Muscle of leg (tissue), 3 donors: ENCODE measurements at regions not wholly inside any gene's neighbourhood (a gene's known extent, or its start where the extent isn't known, plus 50 kb on each side); places are given as distances from the start of the nearest gene placed in this dataset.
A peak's percentile ranks its signal among the peaks of the same experiment; 100 is the strongest.

ENCODE experiments used
- DNase-seq: peaks from one replicate; pipeline ENCODE4 v3.0.0; 2013
- H3K27ac ChIP-seq: one replicate; pipeline ENCODE4 v1.5.1; 2013; ENCODE audit warnings: mild to moderate bottlenecking, low read length, control low read depth
- H3K27me3 ChIP-seq: one replicate; pipeline ENCODE4 v1.6.1; 2013; ENCODE audit warnings: low read length; ENCODE audit not compliant: control insufficient read depth, insufficient read depth
- H3K36me3 ChIP-seq: one replicate; pipeline ENCODE4 v1.6.1; 2013; ENCODE audit warnings: low read length; ENCODE audit not compliant: control insufficient read depth, insufficient read depth
- H3K4me1 ChIP-seq: one replicate; pipeline ENCODE4 v1.6.1; 2013; ENCODE audit warnings: low read length; ENCODE audit not compliant: control insufficient read depth, insufficient read depth
- H3K4me3 ChIP-seq: one replicate; pipeline ENCODE4 v1.5.1; 2013; ENCODE audit warnings: low read length, control low read depth
- H3K9me3 ChIP-seq: replicated peaks from 2 replicates; pipeline ENCODE4 v1.6.1; 2013; ENCODE audit warnings: low read depth, low read length; ENCODE audit not compliant: control insufficient read depth
- WGBS: methylation state at CpG from one replicate; pipeline ENCODE4 v1.1.5; 2013; ENCODE audit warnings: missing lambda C conversion rate; ENCODE audit not compliant: insufficient coverage; 5-methylcytosine and 5-hydroxymethylcytosine counted together

GRCh38 chr4:154107337-154107736, 318.5 kb upstream of the SFRP2 start:
- no CpG with 5 or more reads among the region's 2 CpGs for WGBS
- Histone ChIP-seq H3K36me3 (no peaks in the 10 kb centered on the region), H3K4me1 (no peaks in the 10 kb centered on the region), H3K27me3 (no peaks in the 10 kb centered on the region), H3K27ac (no peak overlapping the region), H3K9me3 (no peaks in the 10 kb centered on the region), H3K4me3 (no peak overlapping the region)
- DNase-seq: no peak

- no CpG with 5 or more reads among the region's 2 CpGs for WGBS
- H3K4me1 ChIP-seq: no peaks in the 10 kb centered on the region
- no peaks in the 10 kb centered on the region for H3K27me3 ChIP-seq
- no peak overlapping the region for H3K27ac ChIP-seq
- peak; percentile 9 for DNase-seq
- no peaks in the 10 kb centered on the region for H3K36me3 ChIP-seq
- H3K9me3 ChIP-seq: no peaks in the 10 kb centered on the region
- H3K4me3 ChIP-seq: no peak overlapping the region
These were observed 299.9 kb upstream of the SFRP2 start for GRCh38 chr4:154088741-154089140.

- WGBS: 67% methylated on average over 1 of the region's 3 CpGs
These were observed 297.4 kb upstream of the SFRP2 start for GRCh38 chr4:154086247-154086646.

GRCh38 chr4:154084864-154085263, 296.0 kb upstream of the SFRP2 start:
- Histone ChIP-seq H3K4me1 (no peaks in the 10 kb centered on the region), H3K36me3 (no peaks in the 10 kb centered on the region), H3K4me3 (no peak overlapping the region), H3K27me3 (no peaks in the 10 kb centered on the region), H3K27ac (no peak overlapping the region), H3K9me3 (no peaks in the 10 kb centered on the region)
- DNase-seq: peak; percentile 58
- WGBS: no CpG with 5 or more reads among the region's 1 CpG

More at GRCh38 chr4:154086247-154086646, 297.4 kb upstream of the SFRP2 start:
- Histone ChIP-seq H3K9me3 (no peaks in the 10 kb centered on the region), H3K36me3 (no peaks in the 10 kb centered on the region), H3K27me3 (no peaks in the 10 kb centered on the region), H3K4me1 (no peaks in the 10 kb centered on the region), H3K4me3 (no peak overlapping the region), H3K27ac (no peak overlapping the region)
- DNase-seq: no peak

GRCh38 chr4:154082760-154083535, 294.1 kb upstream of the SFRP2 start:
- 88% methylated on average over 3 of the region's 5 CpGs for WGBS
- Histone ChIP-seq H3K36me3 (no peaks in the 10 kb centered on the region), H3K27ac (no peak overlapping the region), H3K4me1 (no peaks in the 10 kb centered on the region), H3K27me3 (no peaks in the 10 kb centered on the region), H3K9me3 (no peaks in the 10 kb centered on the region), H3K4me3 (no peak overlapping the region)
- DNase-seq: peak; percentile 59

- Histone ChIP-seq H3K9me3 (no peaks in the 10 kb centered on the region), H3K27ac (no peak overlapping the region), H3K4me1 (no peaks in the 10 kb centered on the region), H3K4me3 (no peak overlapping the region), H3K27me3 (no peaks in the 10 kb centered on the region), H3K36me3 (no peaks in the 10 kb centered on the region)
- DNase-seq: no peak
- WGBS: no CpG with 5 or more reads among the region's 2 CpGs
These were observed 292.5 kb upstream of the SFRP2 start for GRCh38 chr4:154081391-154081790.

GRCh38 chr4:154078504-154079350, 289.8 kb upstream of the SFRP2 start:
- H3K9me3 ChIP-seq: no peaks in the 10 kb centered on the region
- H3K27me3 ChIP-seq: no peaks in the 10 kb centered on the region
- H3K27ac ChIP-seq: no peak overlapping the region
- H3K4me1 ChIP-seq: no peaks in the 10 kb centered on the region
- 93% methylated on average over 4 of the region's 8 CpGs for WGBS
- DNase-seq: no peak
- H3K4me3 ChIP-seq: no peak overlapping the region
- no peaks in the 10 kb centered on the region for H3K36me3 ChIP-seq

GRCh38 chr4:154076921-154077320, 288.0 kb upstream of the SFRP2 start:
- WGBS: 100% methylated on average over 1 of the region's 4 CpGs
- H3K27me3 ChIP-seq: no peaks in the 10 kb centered on the region

GRCh38 chr4:154073107-154073822, 284.4 kb upstream of the SFRP2 start:
- no peak for DNase-seq
- WGBS: 83% methylated on average over 1 of the region's 4 CpGs

More at GRCh38 chr4:154076921-154077320, 288.0 kb upstream of the SFRP2 start:
- DNase-seq: no peak
- H3K4me1 ChIP-seq: no peaks in the 10 kb centered on the region
- H3K9me3 ChIP-seq: no peaks in the 10 kb centered on the region
- no peaks in the 10 kb centered on the region for H3K36me3 ChIP-seq
- H3K4me3 ChIP-seq: no peak overlapping the region
- H3K27ac ChIP-seq: no peak overlapping the region

GRCh38 chr4:154067786-154068185, 278.9 kb upstream of the SFRP2 start:
- H3K4me3 ChIP-seq: no peak overlapping the region
- H3K27ac ChIP-seq: no peak overlapping the region
- H3K4me1 ChIP-seq: no peaks in the 10 kb centered on the region
- H3K27me3 ChIP-seq: no peaks in the 10 kb centered on the region
- no peak for DNase-seq
- peaks cover 5% of the 10 kb centered on the region for H3K9me3 ChIP-seq
- no peaks in the 10 kb centered on the region for H3K36me3 ChIP-seq

More at GRCh38 chr4:154073107-154073822, 284.4 kb upstream of the SFRP2 start:
- Histone ChIP-seq H3K9me3 (no peaks in the 10 kb centered on the region), H3K4me1 (no peaks in the 10 kb centered on the region), H3K27me3 (no peaks in the 10 kb centered on the region), H3K36me3 (no peaks in the 10 kb centered on the region), H3K27ac (no peak overlapping the region), H3K4me3 (no peak overlapping the region)
